HEK293 (cell line): ENCODE measurements at regions not wholly inside any gene's neighbourhood (a gene's known extent, or its start where the extent isn't known, plus 50 kb on each side); places are given as distances from the start of the nearest gene placed in this dataset.

Experiments used
- CTCF ChIA-PET: fragments of 350-600 bp; formaldehyde crosslinking; extraction: SDS; loops from one replicate; lab custom pipeline; 2021; ENCODE audit warnings: antibody characterized with exemption; lab: Yijun Ruan, JAX
- POLR2A ChIA-PET: fragments of 300-600 bp; formaldehyde crosslinking; extraction: SDS; loops from one replicate; lab custom pipeline; 2020; ENCODE audit warnings: antibody characterized with exemption, inconsistent platforms; lab: Yijun Ruan, JAX
- H3K27ac ChIP-seq: fragments of 200-500 bp; sonication (Bioruptor generic); 2 replicates; pipeline ENCODE4 v1.5.1; 2014; ENCODE audit warnings: low read depth, low read length, control low read depth, inconsistent platforms; ENCODE audit errors: extremely low read depth
- H3K36me3 ChIP-seq, 2 experiments: fragments of 200-500 bp in 1 of 2; sonication (Bioruptor generic) in 1 of 2; 1 replicate in 1 of 2; 2 replicates in 1 of 2; pipeline ENCODE4 v1.5.1; 2014 to 2017; ENCODE audit warnings: inconsistent platforms in 2 of 2, low read length in 2 of 2; ENCODE audit not compliant: control insufficient read depth in 2 of 2, insufficient read depth in 1 of 2
- H3K4me1 ChIP-seq: fragments of 200-500 bp; sonication (Bioruptor generic); 2 replicates; pipeline ENCODE4 v1.5.1; 2014; ENCODE audit warnings: mild to moderate bottlenecking, low read length, inconsistent platforms; ENCODE audit not compliant: control insufficient read depth, insufficient read depth
- H3K4me3 ChIP-seq: 2 replicates; pipeline ENCODE4 v1.5.1; 2011; ENCODE audit warnings: low read depth, mild to moderate bottlenecking, control low read depth, low read length, moderate library complexity
- H3K9me3 ChIP-seq: fragments of 200-500 bp; sonication (Bioruptor generic); 2 replicates; pipeline ENCODE4 v1.5.1; 2014; ENCODE audit warnings: low read depth, low read length, inconsistent platforms; ENCODE audit not compliant: control insufficient read depth, insufficient read depth
- GLIS1 ChIP-seq: fragments of 450-650 bp; formaldehyde crosslinking; IDR thresholded peaks from 2 replicates; pipeline ENCODE4 v1.5.1; 2016; ENCODE audit warnings: missing biosample characterization, missing genetic modification characterization
- HOXD13 ChIP-seq: sonication (generic); formaldehyde crosslinking; IDR thresholded peaks from 2 replicates; pipeline ENCODE4 v1.8.0; 2022; ENCODE audit warnings: missing genetic modification reagents, borderline replicate concordance
- KLF1 ChIP-seq: fragments of 450-650 bp; formaldehyde crosslinking; IDR thresholded peaks from 2 replicates; pipeline ENCODE4 v1.5.1; 2016; ENCODE audit warnings: missing biosample characterization, missing genetic modification characterization
- MEIS1 ChIP-seq: sonication (generic); formaldehyde crosslinking; IDR thresholded peaks from 2 replicates; pipeline ENCODE4 v1.8.1; 2022; ENCODE audit warnings: missing genetic modification reagents, mild to moderate bottlenecking, borderline replicate concordance
- OSR2 ChIP-seq: fragments of 450-650 bp; formaldehyde crosslinking; IDR thresholded peaks from 2 replicates; pipeline ENCODE4 v1.5.1; 2016; ENCODE audit warnings: missing biosample characterization, missing genetic modification characterization
- PRDM4 ChIP-seq: fragments of 450-650 bp; formaldehyde crosslinking; IDR thresholded peaks from 2 replicates; pipeline ENCODE4 v1.5.1; 2017; ENCODE audit warnings: missing biosample characterization, missing genetic modification characterization
- SP2 ChIP-seq: fragments of 450-650 bp; formaldehyde crosslinking; IDR thresholded peaks from 2 replicates; pipeline ENCODE4 v1.5.1; 2016; ENCODE audit warnings: missing biosample characterization, missing genetic modification characterization
- YY2 ChIP-seq: fragments of 450-650 bp; formaldehyde crosslinking; IDR thresholded peaks from 2 replicates; pipeline ENCODE4 v1.5.1; 2016; ENCODE audit warnings: missing biosample characterization, missing genetic modification characterization
- ZBTB44 ChIP-seq: fragments of 450-650 bp; IDR thresholded peaks from 2 replicates; pipeline ENCODE4 v1.5.1; 2018; ENCODE audit warnings: missing biosample characterization, mild to moderate bottlenecking, missing genetic modification characterization
- ZFP41 ChIP-seq: fragments of 450-650 bp; formaldehyde crosslinking; IDR thresholded peaks from 2 replicates; pipeline ENCODE4 v1.5.1; 2016; ENCODE audit warnings: missing biosample characterization, missing genetic modification characterization, borderline replicate concordance
- ZNF133 ChIP-seq: fragments of 450-650 bp; formaldehyde crosslinking; IDR thresholded peaks from 2 replicates; pipeline ENCODE4 v1.5.1; 2016; ENCODE audit warnings: missing biosample characterization, missing genetic modification characterization
- ZNF174 ChIP-seq: fragments of 450-650 bp; formaldehyde crosslinking; IDR thresholded peaks from 2 replicates; pipeline ENCODE4 v1.5.0; 2017; ENCODE audit warnings: missing biosample characterization, mild to moderate bottlenecking, missing genetic modification characterization
- ZNF23 ChIP-seq: fragments of 450-650 bp; formaldehyde crosslinking; IDR thresholded peaks from 2 replicates; pipeline ENCODE4 v1.5.1; 2016; ENCODE audit warnings: missing biosample characterization, missing genetic modification characterization, borderline replicate concordance
- ZNF24 ChIP-seq: fragments of 450-650 bp; formaldehyde crosslinking; IDR thresholded peaks from 2 replicates; pipeline ENCODE4 v1.5.1; 2016; ENCODE audit warnings: missing biosample characterization, missing genetic modification characterization
- ZNF280C ChIP-seq: fragments of 450-650 bp; formaldehyde crosslinking; IDR thresholded peaks from 2 replicates; pipeline ENCODE4 v1.5.1; 2016; ENCODE audit warnings: missing biosample characterization, missing genetic modification characterization
- ZNF324 ChIP-seq: fragments of 450-650 bp; formaldehyde crosslinking; IDR thresholded peaks from 2 replicates; pipeline ENCODE4 v1.5.1; 2016; ENCODE audit warnings: missing biosample characterization, missing genetic modification characterization
- ZNF416 ChIP-seq: fragments of 450-650 bp; formaldehyde crosslinking; IDR thresholded peaks from 2 replicates; pipeline ENCODE4 v1.5.1; 2016; ENCODE audit warnings: missing biosample characterization, missing genetic modification characterization
- ZNF561 ChIP-seq: fragments of 450-650 bp; IDR thresholded peaks from 2 replicates; pipeline ENCODE4 v1.5.1; 2018; ENCODE audit warnings: missing biosample characterization, missing genetic modification characterization, borderline replicate concordance
- ZNF580 ChIP-seq: fragments of 450-650 bp; formaldehyde crosslinking; IDR thresholded peaks from 2 replicates; pipeline ENCODE4 v1.5.1; 2016; ENCODE audit warnings: missing biosample characterization, missing genetic modification characterization
- ZNF645 ChIP-seq: fragments of 450-650 bp; formaldehyde crosslinking; IDR thresholded peaks from 2 replicates; pipeline ENCODE4; 2016; ENCODE audit warnings: missing biosample characterization, missing genetic modification characterization
- ZNF76 ChIP-seq: fragments of 450-650 bp; formaldehyde crosslinking; IDR thresholded peaks from 2 replicates; pipeline ENCODE4; 2016; ENCODE audit warnings: low read depth, missing biosample characterization, missing genetic modification characterization, borderline replicate concordance
- ZNF777 ChIP-seq: fragments of 450-650 bp; formaldehyde crosslinking; IDR thresholded peaks from 2 replicates; pipeline ENCODE4 v1.5.1; 2017; ENCODE audit warnings: missing biosample characterization, missing genetic modification characterization, borderline replicate concordance

GRCh38 chr11:38481391-38481790 lies 1883.4 kb upstream of the RAG2 start:
- H3K9me3 ChIP-seq, result no peaks in the 10 kb centered on the region
- POLR2A ChIA-PET, result no interaction called here

GRCh38 chr11:38476808-38477575 lies 1879.0 kb upstream of the RAG2 start:
- CTCF ChIA-PET, result no interaction called here
- POLR2A ChIA-PET, result no interaction called here

More at GRCh38 chr11:38481391-38481790, 1883.4 kb upstream of the RAG2 start:
- H3K4me3 ChIP-seq, result no peak overlapping the region
- TF ChIP-seq ZNF416 (tag by site-specific recombination), result no peak
- no peak for TF ChIP-seq ZNF174 (tag by site-specific recombination)
- no peak for TF ChIP-seq YY2
- TF ChIP-seq KLF1 (tag by site-specific recombination), result no peak
- TF ChIP-seq PRDM4 (tag by site-specific recombination), result no peak
- TF ChIP-seq ZBTB44 (tag by site-specific recombination), result no peak
- TF ChIP-seq ZNF23 (tag by site-specific recombination), result no peak
- TF ChIP-seq SP2, result no peak
- TF ChIP-seq, all 188 proteins: peak for 0
- CTCF ChIA-PET, result no interaction called here
- Histone ChIP-seq H3K4me1 (no peaks in the 10 kb centered on the region), H3K36me3 (no peaks in the 10 kb centered on the region), H3K27ac (no peak overlapping the region)

More at GRCh38 chr11:38476808-38477575, 1879.0 kb upstream of the RAG2 start:
- no peaks in the 10 kb centered on the region for H3K4me1 ChIP-seq
- H3K9me3 ChIP-seq, result no peaks in the 10 kb centered on the region
- H3K36me3 ChIP-seq, result no peaks in the 10 kb centered on the region
- TF ChIP-seq ZNF133, result no peak
- no peak for TF ChIP-seq ZNF324 (tag by site-specific recombination)
- no peak for TF ChIP-seq ZNF777 (tag by site-specific recombination)
- no peak for TF ChIP-seq MEIS1 (CRISPR knock-in tag)
- TF ChIP-seq ZNF76 (tag by site-specific recombination), result no peak
- TF ChIP-seq ZFP41 (tag by site-specific recombination), result no peak
- TF ChIP-seq GLIS1, result no peak
- TF ChIP-seq ZNF561 (tag by site-specific recombination), result no peak
- TF ChIP-seq ZNF24, result no peak
- TF ChIP-seq ZNF280C (tag by site-specific recombination), result no peak
- TF ChIP-seq SP2, result no peak
- no peak for TF ChIP-seq OSR2
- TF ChIP-seq HOXD13 (CRISPR knock-in tag), result no peak
- TF ChIP-seq ZNF645 (tag by site-specific recombination), result no peak
- TF ChIP-seq ZNF580 (tag by site-specific recombination), result no peak
- H3K4me3 ChIP-seq, result no peak overlapping the region
- no peak overlapping the region for H3K27ac ChIP-seq
